Smooth muscle cell (in vitro differentiated cells): ENCODE measurements at regions not wholly inside any gene's neighbourhood (a gene's known extent, or its start where the extent isn't known, plus 50 kb on each side); places are given as distances from the start of the nearest gene placed in this dataset.

Experiments used
- DNase-seq: peaks from one replicate; lab custom pipeline; 2025; ENCODE audit not compliant: unreplicated experiment; lab: John Stamatoyannopoulos, UW
- H2AFZ ChIP-seq: fragments of 200-600 bp; sonication (generic); 2 replicates; pipeline ENCODE4 v1.6.0; 2016; ENCODE audit warnings: antibody characterized with exemption, low read depth, mild to moderate bottlenecking
- H3F3A ChIP-seq: fragments of 200-600 bp; sonication (generic); 2 replicates; pipeline ENCODE4 v1.6.0; 2017; ENCODE audit warnings: antibody characterized with exemption, low read depth
- H3K27ac ChIP-seq: fragments of 200-600 bp; sonication (generic); 2 replicates; pipeline ENCODE4 v1.5.1; 2016; ENCODE audit warnings: low read depth, mild to moderate bottlenecking
- H3K27me3 ChIP-seq: fragments of 200-600 bp; sonication (generic); 2 replicates; pipeline ENCODE4 v1.6.1; 2016; ENCODE audit warnings: low read depth, mild to moderate bottlenecking
- H3K36me3 ChIP-seq: fragments of 200-600 bp; sonication (generic); 2 replicates; pipeline ENCODE4 v1.5.1; 2016; ENCODE audit warnings: low read depth
- H3K4me1 ChIP-seq: fragments of 200-600 bp; sonication (generic); 2 replicates; pipeline ENCODE4 v1.5.1; 2016; ENCODE audit warnings: low read depth
- H3K4me2 ChIP-seq: fragments of 200-600 bp; sonication (generic); 2 replicates; pipeline ENCODE4 v1.6.0; 2016; ENCODE audit warnings: mild to moderate bottlenecking
- H3K4me3 ChIP-seq: fragments of 200-600 bp; sonication (generic); 2 replicates; pipeline ENCODE4 v1.5.1; 2016; ENCODE audit warnings: mild to moderate bottlenecking
- H3K79me2 ChIP-seq: fragments of 200-600 bp; sonication (generic); 2 replicates; pipeline ENCODE4 v1.6.0; 2016; ENCODE audit warnings: low read depth, mild to moderate bottlenecking
- H3K9ac ChIP-seq: fragments of 200-600 bp; sonication (generic); 2 replicates; pipeline ENCODE4 v1.6.0; 2016; ENCODE audit warnings: low read depth
- H3K9me3 ChIP-seq: fragments of 200-600 bp; sonication (generic); replicated peaks from 2 replicates; pipeline ENCODE4 v1.5.1; 2016; ENCODE audit warnings: low read depth
- H4K20me1 ChIP-seq: fragments of 200-600 bp; sonication (generic); 2 replicates; pipeline ENCODE4 v1.6.0; 2016; ENCODE audit warnings: low read depth
- WGBS: methylation state at CpG from one replicate; pipeline ENCODE4 v1.1.7; 2016; ENCODE audit warnings: low lambda C conversion rate; 5-methylcytosine and 5-hydroxymethylcytosine counted together
- TF ChIP-seq, protein P1 (sequence below): fragments of 200-600 bp; sonication (generic); IDR thresholded peaks from 2 replicates; pipeline ENCODE4 v1.5.1; 2017; ENCODE audit warnings: borderline replicate concordance, mild to moderate bottlenecking, antibody characterized with exemption; ENCODE audit not compliant: insufficient read depth, poor library complexity, severe bottlenecking

DNA sequence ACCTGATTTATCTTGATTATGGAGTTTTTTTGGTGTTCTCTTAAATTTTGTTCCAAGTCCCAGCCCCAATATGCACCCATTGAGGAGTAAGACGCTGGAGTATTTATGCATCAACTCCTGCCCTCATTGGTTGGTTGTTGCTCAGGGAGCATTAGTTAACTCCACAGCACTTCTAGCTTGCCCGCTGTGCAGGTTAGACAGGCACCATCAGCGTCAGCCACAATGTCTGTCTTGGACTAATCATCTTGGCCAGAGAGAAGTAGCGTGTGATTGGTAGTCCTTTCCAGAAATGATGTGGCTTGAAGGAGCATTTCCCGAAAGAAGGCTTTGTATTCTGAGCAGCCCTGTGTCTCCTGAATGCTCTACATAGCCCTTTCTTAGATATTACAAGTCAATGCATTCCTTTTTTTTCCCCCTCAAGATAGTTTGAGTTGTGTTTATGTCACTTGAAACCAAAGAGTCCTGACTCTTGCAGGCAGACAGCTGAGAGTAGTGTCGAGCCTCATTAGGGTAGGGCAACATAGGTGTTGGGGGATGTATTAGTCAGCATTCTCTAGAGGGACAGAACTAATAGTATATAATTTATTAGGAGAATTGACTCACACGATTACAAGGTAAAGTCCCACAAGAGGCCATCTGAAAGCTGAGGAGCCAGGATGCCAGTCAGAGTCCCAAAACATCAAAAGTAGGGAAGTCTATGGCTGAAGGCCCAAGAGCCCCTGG is 94.6 kb upstream of the RCN1 start:
- Histone ChIP-seq H2AFZ (no peak overlapping the region), H3K9ac (no peak overlapping the region), H3K36me3 (no peaks in the 10 kb centered on the region), H3K4me2 (no peak overlapping the region), H3K27ac (no peak overlapping the region), H3F3A (no peaks in the 10 kb centered on the region), H3K79me2 (no peaks in the 10 kb centered on the region), H4K20me1 (no peaks in the 10 kb centered on the region), H3K4me3 (no peak overlapping the region), H3K27me3 (peaks cover 41% of the 10 kb centered on the region), H3K9me3 (no peaks in the 10 kb centered on the region), H3K4me1 (no peaks in the 10 kb centered on the region)
- no peak for DNase-seq
- TF ChIP-seq, protein P1, sequence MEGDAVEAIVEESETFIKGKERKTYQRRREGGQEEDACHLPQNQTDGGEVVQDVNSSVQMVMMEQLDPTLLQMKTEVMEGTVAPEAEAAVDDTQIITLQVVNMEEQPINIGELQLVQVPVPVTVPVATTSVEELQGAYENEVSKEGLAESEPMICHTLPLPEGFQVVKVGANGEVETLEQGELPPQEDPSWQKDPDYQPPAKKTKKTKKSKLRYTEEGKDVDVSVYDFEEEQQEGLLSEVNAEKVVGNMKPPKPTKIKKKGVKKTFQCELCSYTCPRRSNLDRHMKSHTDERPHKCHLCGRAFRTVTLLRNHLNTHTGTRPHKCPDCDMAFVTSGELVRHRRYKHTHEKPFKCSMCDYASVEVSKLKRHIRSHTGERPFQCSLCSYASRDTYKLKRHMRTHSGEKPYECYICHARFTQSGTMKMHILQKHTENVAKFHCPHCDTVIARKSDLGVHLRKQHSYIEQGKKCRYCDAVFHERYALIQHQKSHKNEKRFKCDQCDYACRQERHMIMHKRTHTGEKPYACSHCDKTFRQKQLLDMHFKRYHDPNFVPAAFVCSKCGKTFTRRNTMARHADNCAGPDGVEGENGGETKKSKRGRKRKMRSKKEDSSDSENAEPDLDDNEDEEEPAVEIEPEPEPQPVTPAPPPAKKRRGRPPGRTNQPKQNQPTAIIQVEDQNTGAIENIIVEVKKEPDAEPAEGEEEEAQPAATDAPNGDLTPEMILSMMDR: no peak
- WGBS: 89% methylated on average over 7 of the region's 7 CpGs

DNA sequence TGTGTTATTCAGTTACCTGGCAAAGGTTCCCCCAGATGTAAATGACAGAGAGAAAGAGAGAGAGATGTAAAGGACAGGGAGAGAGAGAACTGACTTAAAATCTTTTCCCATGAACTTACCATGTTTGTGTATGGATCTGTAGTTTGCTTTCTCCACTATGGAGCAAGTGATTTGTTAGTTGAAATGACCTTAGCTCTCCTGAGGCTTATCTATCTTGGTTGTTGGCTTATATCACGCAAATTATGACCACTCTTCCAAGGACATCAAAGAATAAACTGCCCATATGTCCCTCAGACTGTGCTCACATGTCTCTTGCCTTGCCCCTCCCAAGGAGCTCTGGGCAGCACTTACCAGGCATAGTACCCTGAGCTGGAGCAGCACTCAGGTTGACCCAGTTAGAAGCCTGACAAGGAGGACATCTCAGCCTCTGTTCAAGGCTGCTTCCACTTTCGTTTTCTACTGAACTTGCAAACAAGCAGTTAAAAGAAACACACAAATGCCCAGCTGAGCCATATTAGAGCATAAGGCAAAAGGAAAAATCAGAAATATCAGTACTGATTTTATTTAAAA is 95.3 kb upstream of the RCN1 start:
- no peak overlapping the region for H3K9ac ChIP-seq
- 68% methylated on average over 2 of the region's 2 CpGs for whole genome bisulfite sequencing
- H3K4me3 ChIP-seq: no peak overlapping the region
- H4K20me1 ChIP-seq: no peaks in the 10 kb centered on the region
- no peaks in the 10 kb centered on the region for H3K9me3 ChIP-seq
- DNase-seq: no peak
- H3K4me2 ChIP-seq: no peak overlapping the region
- no peaks in the 10 kb centered on the region for H3K79me2 ChIP-seq
- no peaks in the 10 kb centered on the region for H3K4me1 ChIP-seq
- TF ChIP-seq, protein P1: no peak
- no peaks in the 10 kb centered on the region for H3K36me3 ChIP-seq
- H3F3A ChIP-seq: no peaks in the 10 kb centered on the region
- H3K27me3 ChIP-seq: peaks cover 43% of the 10 kb centered on the region
- H3K27ac ChIP-seq: no peak overlapping the region
- H2AFZ ChIP-seq: no peak overlapping the region

DNA sequence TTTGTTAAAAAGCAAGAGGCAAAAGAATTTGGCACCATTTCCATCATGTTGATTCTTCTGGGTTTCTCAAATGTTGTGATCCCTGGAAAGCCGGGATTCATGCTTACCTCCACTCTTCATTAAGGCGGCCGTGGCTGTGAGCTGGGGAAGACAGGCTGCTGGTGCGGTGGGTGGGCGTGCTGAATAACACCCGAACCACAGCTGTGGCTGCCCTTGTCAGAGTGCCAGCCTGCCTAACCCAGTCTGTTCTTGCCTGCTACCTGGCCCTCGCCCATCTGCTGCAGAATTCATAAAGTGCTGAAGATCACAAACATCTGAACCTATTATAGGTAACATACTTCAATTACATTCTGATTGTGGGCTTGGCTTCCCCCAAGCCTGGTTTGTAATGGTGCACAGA is 95.8 kb upstream of the RCN1 start:
- no peak for DNase-seq
- H3K36me3 ChIP-seq: no peaks in the 10 kb centered on the region
- no peaks in the 10 kb centered on the region for H3K9me3 ChIP-seq
- no peak overlapping the region for H3K9ac ChIP-seq
- no peak overlapping the region for H2AFZ ChIP-seq
- no peak overlapping the region for H3K4me3 ChIP-seq
- H3K27me3 ChIP-seq: peaks cover 49% of the 10 kb centered on the region
- H3K27ac ChIP-seq: no peak overlapping the region
- no peaks in the 10 kb centered on the region for H4K20me1 ChIP-seq
- no peaks in the 10 kb centered on the region for H3F3A ChIP-seq
- TF ChIP-seq, protein P1: no peak
- no peak overlapping the region for H3K4me2 ChIP-seq
- no peaks in the 10 kb centered on the region for H3K79me2 ChIP-seq
- WGBS: 87% methylated on average over 7 of the region's 7 CpGs
- H3K4me1 ChIP-seq: no peaks in the 10 kb centered on the region
